ENCODE measurements at regions not wholly inside any gene's neighbourhood (a gene's known extent, or its start where the extent isn't known, plus 50 kb on each side); places are given as distances from the start of the nearest gene placed in this dataset.

DNA sequence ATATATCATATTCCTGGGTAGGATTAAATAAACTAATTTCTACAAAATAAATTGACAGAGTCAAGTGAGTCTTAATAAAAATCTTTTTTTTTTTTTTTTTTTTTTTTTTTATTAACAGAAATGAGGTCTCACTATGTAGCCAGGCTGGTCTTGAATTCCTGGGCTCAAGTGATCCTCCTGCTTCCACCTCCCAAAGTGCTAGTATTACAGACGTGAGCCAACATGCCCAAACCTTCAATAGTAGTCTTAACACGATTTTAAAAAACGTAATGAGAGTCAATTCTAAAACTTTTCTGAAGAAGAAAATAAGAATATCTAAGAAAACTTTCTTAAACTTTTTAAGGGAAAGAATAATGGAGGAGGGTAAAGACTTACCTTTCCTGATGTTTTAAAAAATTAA lies 84.2 kb downstream of the YIPF5 start:
- no peak for DNase-seq (ENCODE audit: extremely low read depth, low read depth)
- no peak overlapping the region for H3K4me3 ChIP-seq (replicated peaks; ENCODE audit: low read depth, low read length)
- TF ChIP-seq, protein P1, sequence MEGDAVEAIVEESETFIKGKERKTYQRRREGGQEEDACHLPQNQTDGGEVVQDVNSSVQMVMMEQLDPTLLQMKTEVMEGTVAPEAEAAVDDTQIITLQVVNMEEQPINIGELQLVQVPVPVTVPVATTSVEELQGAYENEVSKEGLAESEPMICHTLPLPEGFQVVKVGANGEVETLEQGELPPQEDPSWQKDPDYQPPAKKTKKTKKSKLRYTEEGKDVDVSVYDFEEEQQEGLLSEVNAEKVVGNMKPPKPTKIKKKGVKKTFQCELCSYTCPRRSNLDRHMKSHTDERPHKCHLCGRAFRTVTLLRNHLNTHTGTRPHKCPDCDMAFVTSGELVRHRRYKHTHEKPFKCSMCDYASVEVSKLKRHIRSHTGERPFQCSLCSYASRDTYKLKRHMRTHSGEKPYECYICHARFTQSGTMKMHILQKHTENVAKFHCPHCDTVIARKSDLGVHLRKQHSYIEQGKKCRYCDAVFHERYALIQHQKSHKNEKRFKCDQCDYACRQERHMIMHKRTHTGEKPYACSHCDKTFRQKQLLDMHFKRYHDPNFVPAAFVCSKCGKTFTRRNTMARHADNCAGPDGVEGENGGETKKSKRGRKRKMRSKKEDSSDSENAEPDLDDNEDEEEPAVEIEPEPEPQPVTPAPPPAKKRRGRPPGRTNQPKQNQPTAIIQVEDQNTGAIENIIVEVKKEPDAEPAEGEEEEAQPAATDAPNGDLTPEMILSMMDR (IDR thresholded peaks at IDR 0.05; ENCODE audit: low read depth, low read length, missing control alignments): no peak

DNA sequence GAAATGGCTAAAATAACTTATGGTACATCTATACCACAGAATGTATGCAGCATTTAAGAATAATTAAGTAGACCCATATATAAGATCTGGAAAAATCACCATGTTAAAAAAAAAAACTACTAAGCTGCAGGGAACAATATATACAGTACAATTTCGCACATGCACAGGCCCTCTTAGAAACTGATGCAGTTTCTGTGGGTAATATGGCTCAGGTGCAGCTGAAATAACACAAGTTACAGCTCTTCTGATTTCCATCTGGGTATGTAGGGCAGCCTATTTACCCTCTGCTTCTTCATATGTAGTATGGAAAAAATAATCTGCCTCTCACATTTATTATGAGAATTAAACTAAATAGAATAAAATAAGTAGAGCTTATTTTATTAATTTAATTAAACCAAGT lies 82.9 kb downstream of the YIPF5 start:
- no peak for DNase-seq (ENCODE audit: extremely low read depth, low read depth)
- H3K4me3 ChIP-seq (replicated peaks; ENCODE audit: low read depth, low read length): no peak overlapping the region

DNA sequence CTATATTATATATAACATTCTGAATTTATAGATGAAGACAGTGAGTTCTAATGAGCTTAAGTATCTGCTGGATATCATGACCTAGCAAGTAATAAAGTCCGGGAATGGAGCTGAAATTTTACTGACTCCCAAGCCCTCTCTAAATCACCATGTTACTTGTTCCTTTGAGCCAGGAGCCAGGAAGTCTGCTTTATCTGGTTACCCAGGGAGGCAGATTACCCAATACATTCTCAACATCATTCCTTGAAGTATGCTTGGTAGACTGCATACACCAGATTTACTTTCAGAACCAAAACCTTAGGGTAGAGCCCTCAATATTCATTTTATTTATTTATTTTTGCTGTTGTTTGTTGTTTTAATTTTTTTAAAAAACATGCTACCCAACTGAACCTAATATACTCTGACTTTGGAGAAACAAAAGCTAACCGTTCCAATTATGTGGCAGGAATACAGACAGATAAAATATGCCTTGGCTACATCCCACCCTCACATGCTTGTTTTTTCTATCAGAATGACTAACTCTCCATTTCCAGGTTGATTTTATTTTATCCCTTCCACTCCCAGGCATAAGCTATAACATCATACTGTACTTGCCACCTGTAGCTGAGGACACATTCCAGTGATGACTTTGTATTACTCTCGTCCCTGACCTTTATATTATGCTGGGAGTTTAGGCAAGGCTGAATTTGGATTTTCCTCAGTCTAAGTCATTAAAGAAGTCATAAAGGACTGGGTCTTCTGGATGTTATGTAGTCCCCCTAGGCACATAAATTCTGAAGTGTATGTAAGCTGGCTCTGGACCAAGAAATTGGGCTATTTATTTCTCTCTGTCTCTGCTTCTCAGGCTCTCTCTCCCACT lies 82.0 kb downstream of the YIPF5 start:
- TF ChIP-seq, protein P1 (IDR thresholded peaks at IDR 0.05; ENCODE audit: low read depth, low read length, missing control alignments): no peak

More for the DNA sequence above, 82.9 kb downstream of the YIPF5 start:
- TF ChIP-seq, protein P1 (IDR thresholded peaks at IDR 0.05; ENCODE audit: low read depth, low read length, missing control alignments): no peak

DNA sequence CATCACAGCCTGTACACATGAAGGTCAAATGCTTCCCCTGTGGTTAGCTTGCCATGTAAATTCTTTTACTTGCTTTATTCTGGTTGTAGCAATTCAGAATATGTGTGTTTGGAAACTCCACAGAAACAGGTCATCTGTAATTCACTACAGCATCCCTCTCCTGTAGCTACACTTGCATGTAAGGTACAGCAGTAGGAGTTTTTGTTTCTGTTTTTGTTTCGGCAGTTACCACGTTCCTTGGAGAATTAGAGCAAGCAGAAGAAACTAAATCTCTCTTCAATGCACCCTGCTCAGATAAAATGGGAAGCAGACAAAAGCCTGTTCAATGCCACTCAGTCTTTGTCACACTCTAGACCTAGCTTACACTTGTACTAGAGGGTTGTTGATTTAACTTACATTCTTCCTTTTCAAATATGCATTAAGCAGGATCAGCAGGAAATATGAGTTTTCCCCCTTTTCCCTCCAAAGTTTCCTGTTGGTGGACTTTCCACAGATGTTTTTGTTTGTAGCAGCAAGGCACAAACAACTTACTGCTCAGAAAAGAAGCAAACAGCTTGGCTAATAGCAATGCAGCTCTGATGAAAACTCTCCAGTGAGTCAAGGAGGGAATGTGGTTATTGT lies 80.9 kb downstream of the YIPF5 start:
- DNase-seq (ENCODE audit: extremely low read depth, low read depth): no peak
- TF ChIP-seq, protein P1 (IDR thresholded peaks at IDR 0.05; ENCODE audit: low read depth, low read length, missing control alignments): no peak

More for the DNA sequence above, 82.0 kb downstream of the YIPF5 start:
- DNase-seq (ENCODE audit: extremely low read depth, low read depth): no peak
- H3K4me3 ChIP-seq (replicated peaks; ENCODE audit: low read depth, low read length): no peak overlapping the region

DNA sequence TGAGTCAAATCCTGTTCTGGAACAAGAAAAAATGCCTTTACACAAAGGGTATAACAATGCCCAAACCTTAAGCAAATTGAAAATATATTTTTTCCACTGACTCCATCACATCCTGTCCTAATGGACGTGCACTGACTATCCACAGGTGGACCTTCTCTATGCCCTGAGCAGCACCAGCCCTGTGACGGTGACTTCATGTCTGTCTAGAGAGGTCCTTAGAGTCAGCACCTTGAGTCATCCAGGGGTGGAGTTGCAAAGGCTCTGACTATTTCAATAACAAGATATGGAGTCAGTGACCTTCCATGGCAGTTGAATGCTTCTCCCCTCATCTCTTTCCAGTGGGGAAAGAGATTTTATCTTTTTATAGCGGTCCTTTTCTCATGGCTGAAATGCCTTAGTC lies 78.0 kb downstream of the YIPF5 start:
- no peak overlapping the region for H3K4me3 ChIP-seq (replicated peaks; ENCODE audit: low read depth, low read length)
- no peak for DNase-seq (ENCODE audit: extremely low read depth, low read depth)
- TF ChIP-seq, protein P1 (IDR thresholded peaks at IDR 0.05; ENCODE audit: low read depth, low read length, missing control alignments): no peak

More for the DNA sequence above, 80.9 kb downstream of the YIPF5 start:
- H3K4me3 ChIP-seq (replicated peaks; ENCODE audit: low read depth, low read length): no peak overlapping the region

DNA sequence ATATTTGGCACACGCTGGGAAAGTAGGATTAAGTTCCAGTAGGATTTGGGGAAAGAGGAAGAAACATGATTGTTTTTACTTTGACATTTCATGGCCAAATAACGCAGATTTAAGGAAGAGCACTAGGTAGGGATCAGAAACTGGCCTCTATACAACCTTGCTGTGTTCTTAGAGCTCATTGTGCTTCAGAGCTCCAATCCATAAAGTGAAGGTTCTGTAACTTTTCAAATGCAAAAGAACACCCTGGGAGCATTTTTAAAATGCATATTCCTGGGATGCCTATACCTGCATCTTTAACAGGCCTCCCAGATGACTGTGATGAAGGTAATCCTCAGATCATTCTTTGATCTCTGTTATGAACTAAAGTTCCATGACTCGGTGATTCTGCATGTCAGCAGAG lies 77.1 kb downstream of the YIPF5 start:
- no peak for DNase-seq (ENCODE audit: extremely low read depth, low read depth)

More for the DNA sequence above, 77.1 kb downstream of the YIPF5 start:
- no peak overlapping the region for H3K4me3 ChIP-seq (replicated peaks; ENCODE audit: low read depth, low read length)
- TF ChIP-seq, protein P1 (IDR thresholded peaks at IDR 0.05; ENCODE audit: low read depth, low read length, missing control alignments): no peak
